Progenitor cell of endocrine pancreas (in vitro differentiated cells): ENCODE measurements at regions not wholly inside any gene's neighbourhood (a gene's known extent, or its start where the extent isn't known, plus 50 kb on each side); places are given as distances from the start of the nearest gene placed in this dataset.

Experiments used
- DNase-seq: peaks from one replicate; pipeline ENCODE4 v3.0.0; 2021; ENCODE audit warnings: low spot score; ENCODE audit not compliant: unreplicated experiment
- H3K27ac Mint-ChIP-seq: 2 replicates; pipeline ENCODE4 v1.8.0; 2021; ENCODE audit warnings: mild to moderate bottlenecking, moderate library complexity, mixed read lengths
- H3K27me3 Mint-ChIP-seq: 2 replicates; pipeline ENCODE4 v1.8.0; 2021; ENCODE audit warnings: mixed read lengths
- H3K36me3 Mint-ChIP-seq: 2 replicates; pipeline ENCODE4 v1.8.0; 2022; ENCODE audit warnings: mixed read lengths; ENCODE audit not compliant: insufficient read depth
- H3K4me1 Mint-ChIP-seq: 2 replicates; pipeline ENCODE4 v1.8.0; 2021; ENCODE audit warnings: low read depth, mixed read lengths
- H3K4me3 Mint-ChIP-seq: 2 replicates; pipeline ENCODE4 v1.8.0; 2021; ENCODE audit warnings: low read depth, mild to moderate bottlenecking, moderate library complexity, mixed read lengths
- H3K9me3 Mint-ChIP-seq: 2 replicates; pipeline ENCODE4 v1.8.0; 2021; ENCODE audit warnings: low read depth, mixed read lengths
- TF ChIP-seq, protein P1 (sequence below): fragments of 200-600 bp; sonication (generic); IDR thresholded peaks from one replicate; pipeline ENCODE4 v1.5.0; 2021; ENCODE audit warnings: antibody characterized with exemption, mild to moderate bottlenecking; ENCODE audit not compliant: unreplicated experiment

DNA sequence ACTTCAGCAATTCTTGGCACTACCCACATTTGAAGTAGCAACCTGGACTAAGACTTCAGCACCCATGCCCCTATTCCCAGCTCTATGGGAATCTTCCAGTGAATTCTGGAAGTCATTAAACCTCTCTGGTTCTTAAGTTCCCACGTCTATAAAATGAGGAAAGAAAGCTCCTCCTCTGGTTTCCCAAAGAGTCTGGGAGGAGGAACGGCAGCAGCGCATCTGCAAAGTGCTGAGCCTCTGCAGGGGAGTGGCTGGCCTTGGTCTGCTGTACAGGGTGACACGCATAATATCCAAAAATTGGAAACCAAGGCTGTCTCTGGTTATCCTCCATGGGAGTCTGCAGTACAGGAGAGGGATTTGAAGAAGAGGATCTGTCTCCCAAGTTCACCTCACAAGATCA, 73.6 kb upstream of the TP53I11 start:
- Mint-ChIP-seq H3K4me3 (no peak overlapping the region), H3K4me1 (peaks cover 2% of the 10 kb centered on the region), H3K27ac (no peak overlapping the region), H3K9me3 (no peaks in the 10 kb centered on the region), H3K36me3 (no peaks in the 10 kb centered on the region), H3K27me3 (peaks cover 18% of the 10 kb centered on the region)
- no peak for DNase-seq
- TF ChIP-seq, protein P1, sequence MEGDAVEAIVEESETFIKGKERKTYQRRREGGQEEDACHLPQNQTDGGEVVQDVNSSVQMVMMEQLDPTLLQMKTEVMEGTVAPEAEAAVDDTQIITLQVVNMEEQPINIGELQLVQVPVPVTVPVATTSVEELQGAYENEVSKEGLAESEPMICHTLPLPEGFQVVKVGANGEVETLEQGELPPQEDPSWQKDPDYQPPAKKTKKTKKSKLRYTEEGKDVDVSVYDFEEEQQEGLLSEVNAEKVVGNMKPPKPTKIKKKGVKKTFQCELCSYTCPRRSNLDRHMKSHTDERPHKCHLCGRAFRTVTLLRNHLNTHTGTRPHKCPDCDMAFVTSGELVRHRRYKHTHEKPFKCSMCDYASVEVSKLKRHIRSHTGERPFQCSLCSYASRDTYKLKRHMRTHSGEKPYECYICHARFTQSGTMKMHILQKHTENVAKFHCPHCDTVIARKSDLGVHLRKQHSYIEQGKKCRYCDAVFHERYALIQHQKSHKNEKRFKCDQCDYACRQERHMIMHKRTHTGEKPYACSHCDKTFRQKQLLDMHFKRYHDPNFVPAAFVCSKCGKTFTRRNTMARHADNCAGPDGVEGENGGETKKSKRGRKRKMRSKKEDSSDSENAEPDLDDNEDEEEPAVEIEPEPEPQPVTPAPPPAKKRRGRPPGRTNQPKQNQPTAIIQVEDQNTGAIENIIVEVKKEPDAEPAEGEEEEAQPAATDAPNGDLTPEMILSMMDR: no peak

DNA sequence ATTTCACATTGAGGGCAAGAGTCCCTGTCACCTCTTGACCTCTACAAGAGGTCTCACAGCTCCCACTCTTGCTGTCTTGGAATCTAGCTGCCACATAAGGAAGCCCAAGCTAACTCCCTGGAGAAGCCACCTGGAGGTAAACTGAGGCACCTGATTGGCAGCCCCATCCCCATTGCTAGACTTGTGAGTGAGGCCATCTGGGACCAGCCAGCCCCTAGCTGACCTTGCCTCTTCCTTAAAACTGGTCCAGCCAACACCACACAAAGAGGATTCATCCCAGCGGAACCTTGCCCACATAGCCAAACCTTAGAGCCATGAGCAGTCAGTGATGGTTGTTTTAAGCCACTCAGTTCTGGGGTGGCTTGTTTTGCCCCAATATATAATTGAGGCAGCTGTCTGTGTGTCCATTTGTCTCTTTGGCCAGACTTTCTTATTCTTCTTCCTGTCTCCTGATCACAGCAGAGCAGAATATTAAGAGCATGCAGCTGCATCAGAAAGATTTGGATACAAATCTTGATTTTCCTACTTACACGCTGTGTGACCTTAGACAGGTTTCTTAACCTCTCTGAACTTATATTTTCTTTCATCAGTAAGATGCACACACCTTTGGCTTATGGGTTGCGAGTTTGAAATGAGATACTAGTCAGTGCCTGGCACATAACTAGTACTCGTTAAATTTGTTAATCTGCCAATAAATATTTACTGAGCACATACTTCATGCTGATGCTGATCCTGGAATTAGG, 74.3 kb upstream of the TP53I11 start:
- Mint-ChIP-seq H3K4me3 (no peak overlapping the region), H3K4me1 (peaks cover 2% of the 10 kb centered on the region), H3K27ac (no peak overlapping the region), H3K27me3 (peaks cover 16% of the 10 kb centered on the region), H3K9me3 (no peaks in the 10 kb centered on the region), H3K36me3 (no peaks in the 10 kb centered on the region)
- TF ChIP-seq, protein P1: no peak
- no peak for DNase-seq

DNA sequence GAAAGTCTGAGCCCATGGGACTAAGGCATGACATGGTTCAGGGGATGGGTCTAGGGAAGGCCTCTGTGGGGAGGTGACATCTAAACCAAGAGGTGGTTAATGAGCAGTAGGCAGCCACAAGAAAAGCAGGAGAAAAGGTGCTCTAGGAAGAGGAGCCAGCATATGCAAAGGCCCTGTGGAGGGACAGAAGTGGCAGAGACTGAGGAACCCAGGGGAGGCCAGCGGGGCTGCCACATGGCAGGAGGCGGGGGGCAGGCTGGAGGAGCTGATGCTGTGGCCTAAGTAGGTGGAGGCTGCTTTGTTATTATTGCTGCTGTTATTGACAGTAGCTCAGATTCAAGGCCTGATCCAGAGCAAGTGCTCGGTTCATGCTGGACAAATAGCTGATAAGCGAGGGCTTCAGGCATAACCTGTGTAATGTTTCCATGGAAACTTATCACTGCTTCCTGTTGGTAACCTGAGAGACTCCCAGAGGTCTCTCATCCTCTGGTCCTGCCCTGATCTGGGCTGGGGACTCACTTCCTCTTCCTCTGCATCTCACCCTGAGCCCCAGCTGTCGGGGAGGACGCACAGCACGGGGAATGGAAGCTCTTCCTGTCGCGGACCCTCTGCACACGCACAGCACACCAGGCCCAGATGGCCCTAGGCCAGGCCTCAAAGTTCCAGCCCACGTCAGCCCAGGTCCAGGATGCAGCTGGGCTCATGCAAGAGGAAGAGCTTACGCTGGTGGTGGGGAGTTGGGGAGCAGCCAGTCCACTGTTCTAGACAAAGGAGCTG, 75.2 kb upstream of the TP53I11 start:
- H3K4me3 Mint-ChIP-seq: no peak overlapping the region
- no peaks in the 10 kb centered on the region for H3K9me3 Mint-ChIP-seq
- TF ChIP-seq, protein P1: no peak
- no peak overlapping the region for H3K27ac Mint-ChIP-seq
- no peaks in the 10 kb centered on the region for H3K36me3 Mint-ChIP-seq
- H3K4me1 Mint-ChIP-seq: peaks cover 2% of the 10 kb centered on the region
- H3K27me3 Mint-ChIP-seq: peaks cover 9% of the 10 kb centered on the region
- no peak for DNase-seq

DNA sequence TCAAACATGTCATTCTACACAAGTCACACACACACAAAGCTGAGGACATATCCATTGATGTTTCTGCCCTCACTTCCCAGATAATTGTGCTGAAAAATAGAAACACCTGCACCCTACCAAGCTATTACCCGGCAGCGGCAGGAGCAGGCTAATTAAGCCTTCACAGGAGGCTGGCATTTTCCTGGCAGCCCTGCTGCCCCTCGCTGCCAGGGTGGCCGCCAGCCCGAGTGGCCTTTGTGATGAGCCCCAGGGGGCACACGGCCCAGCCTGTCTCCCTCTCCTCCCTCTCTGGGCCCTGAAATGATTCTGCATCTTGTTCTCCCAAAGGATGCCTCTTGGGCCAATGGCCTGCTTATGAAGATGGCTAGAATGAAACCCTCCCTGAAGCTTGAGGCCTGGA, 76.2 kb upstream of the TP53I11 start:
- H3K27ac Mint-ChIP-seq: no peak overlapping the region
- peaks cover 11% of the 10 kb centered on the region for H3K27me3 Mint-ChIP-seq
- H3K9me3 Mint-ChIP-seq: no peaks in the 10 kb centered on the region
- H3K4me3 Mint-ChIP-seq: no peak overlapping the region
- TF ChIP-seq, protein P1: no peak
- no peak for DNase-seq
- no peaks in the 10 kb centered on the region for H3K36me3 Mint-ChIP-seq
- H3K4me1 Mint-ChIP-seq: peaks cover 2% of the 10 kb centered on the region

DNA sequence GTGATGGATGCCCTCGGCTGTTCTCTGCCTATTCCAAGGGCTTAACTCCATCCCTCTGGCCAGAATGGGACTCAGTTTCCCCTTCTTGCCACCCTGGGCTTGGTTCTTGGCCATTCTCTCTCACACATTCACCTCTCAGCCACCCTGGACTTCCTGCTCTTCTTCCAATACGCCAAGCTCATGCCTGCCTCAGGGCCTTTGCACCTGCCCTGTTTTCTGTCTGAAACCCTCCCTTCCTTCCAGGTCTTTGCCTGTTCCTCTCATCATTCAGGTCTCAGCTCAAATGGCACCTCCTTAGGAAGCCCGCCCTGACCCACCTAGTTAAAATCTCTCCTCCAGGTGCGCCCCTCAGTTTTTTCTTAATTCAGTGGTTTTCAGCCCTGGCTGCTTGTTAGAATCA, 76.6 kb upstream of the TP53I11 start:
- H3K36me3 Mint-ChIP-seq: no peaks in the 10 kb centered on the region

More for the DNA sequence above, 76.6 kb upstream of the TP53I11 start:
- no peak overlapping the region for H3K4me3 Mint-ChIP-seq
- H3K27ac Mint-ChIP-seq: no peak overlapping the region
- H3K9me3 Mint-ChIP-seq: no peaks in the 10 kb centered on the region
- peaks cover 2% of the 10 kb centered on the region for H3K4me1 Mint-ChIP-seq
- H3K27me3 Mint-ChIP-seq: peaks cover 12% of the 10 kb centered on the region
- DNase-seq: no peak
- TF ChIP-seq, protein P1: no peak
